Kidney tubule cell (primary cell): ENCODE measurements at regions not wholly inside any gene's neighbourhood (a gene's known extent, or its start where the extent isn't known, plus 50 kb on each side); places are given as distances from the start of the nearest gene placed in this dataset.

Experiments
- DNase-seq: peaks from one replicate; pipeline ENCODE4 v3.0.0-alpha.2; 2018; ENCODE audit warnings: low spot score

GRCh38 chr6:109918227-109918626, 59.9 kb upstream of the GPR6 start:
- DNase-seq = no peak

DNA sequence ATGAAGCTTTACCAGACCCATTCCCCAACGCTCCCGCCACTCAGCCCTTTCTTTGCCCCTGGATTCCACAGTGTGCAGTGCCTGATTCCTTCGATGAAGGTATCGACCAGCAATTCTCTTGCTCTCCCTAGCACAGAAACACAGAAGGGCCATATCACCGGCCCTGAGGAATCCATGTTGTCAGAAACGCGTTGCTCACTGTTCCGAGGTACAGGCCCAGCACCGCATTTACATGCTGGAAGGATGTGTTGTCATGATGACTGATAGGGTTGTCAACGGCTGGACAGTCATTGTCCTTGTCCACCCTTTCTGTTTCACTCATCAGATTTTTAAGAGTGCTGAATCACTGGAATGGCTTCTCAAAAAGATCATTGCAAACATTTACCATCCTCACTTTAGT, 57.2 kb upstream of the GPR6 start:
- DNase-seq = no peak

DNA sequence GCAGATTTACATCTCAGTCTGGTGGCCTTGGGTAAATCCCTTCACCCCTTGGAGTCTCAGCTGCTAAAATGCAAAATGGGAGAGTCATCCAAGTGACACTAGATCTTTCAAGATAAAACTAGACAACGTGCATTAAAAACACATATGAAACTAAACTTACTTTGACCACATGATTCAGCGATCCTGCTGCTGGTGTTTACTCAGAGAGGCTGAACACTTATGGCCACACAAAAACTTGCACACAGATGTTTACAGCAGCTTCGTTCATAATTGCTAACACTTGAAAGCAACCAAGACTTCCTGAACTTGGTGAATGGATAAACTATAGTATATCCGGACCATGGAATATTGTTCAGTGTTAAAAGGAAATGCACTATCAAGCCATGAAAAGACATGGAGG, 55.3 kb upstream of the GPR6 start:
- DNase-seq = no peak

GRCh38 chr6:109925075-109925474, 53.0 kb upstream of the GPR6 start:
- peak; percentile 46 for DNase-seq

DNA sequence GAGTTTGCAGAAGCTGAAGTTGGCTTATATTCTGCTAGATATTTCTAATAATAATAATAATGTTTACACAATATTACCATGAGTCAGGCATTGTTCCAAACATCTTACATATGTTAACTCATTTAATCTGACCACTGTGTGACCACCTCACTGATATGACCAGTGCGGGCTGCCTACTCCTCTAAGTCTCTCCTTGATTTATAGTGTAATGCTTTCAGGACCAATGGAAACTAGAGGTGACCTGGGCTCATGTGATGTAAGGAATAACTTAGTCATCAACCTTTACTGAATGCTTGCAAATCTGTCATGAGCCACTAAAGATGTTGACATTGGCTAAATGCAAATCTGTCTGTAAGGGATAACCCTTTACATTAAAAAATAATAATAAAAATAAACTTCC, 51.1 kb upstream of the GPR6 start:
- no peak for DNase-seq
